ENCODE measurements at regions not wholly inside any gene's neighbourhood (a gene's known extent, or its start where the extent isn't known, plus 50 kb on each side); places are given as distances from the start of the nearest gene placed in this dataset.
"Not testable (repeated sequence)": the region's sequence is repeated elsewhere in the genome, so short reads cannot be mapped to it uniquely, and the experiment has no call there.

- DNase-seq (ENCODE audit: low spot score), result no peak
Measured at GRCh38 chr2:192469612-192470011, 274.9 kb upstream of the TMEFF2 start.

GRCh38 chr2:192467953-192468660 lies 273.4 kb upstream of the TMEFF2 start:
- no peak for DNase-seq (ENCODE audit: low spot score)

GRCh38 chr2:192465141-192465540 lies 270.4 kb upstream of the TMEFF2 start:
- no peak for DNase-seq (ENCODE audit: low spot score)

GRCh38 chr2:192459422-192459821 lies 264.7 kb upstream of the TMEFF2 start:
- no peak for DNase-seq (ENCODE audit: low spot score)

- no peak for DNase-seq (ENCODE audit: low spot score)
Measured at GRCh38 chr2:192448881-192449280, 254.1 kb upstream of the TMEFF2 start.

- DNase-seq (ENCODE audit: low spot score), result no peak
Measured at GRCh38 chr2:192444286-192444838, 249.6 kb upstream of the TMEFF2 start.

DNA sequence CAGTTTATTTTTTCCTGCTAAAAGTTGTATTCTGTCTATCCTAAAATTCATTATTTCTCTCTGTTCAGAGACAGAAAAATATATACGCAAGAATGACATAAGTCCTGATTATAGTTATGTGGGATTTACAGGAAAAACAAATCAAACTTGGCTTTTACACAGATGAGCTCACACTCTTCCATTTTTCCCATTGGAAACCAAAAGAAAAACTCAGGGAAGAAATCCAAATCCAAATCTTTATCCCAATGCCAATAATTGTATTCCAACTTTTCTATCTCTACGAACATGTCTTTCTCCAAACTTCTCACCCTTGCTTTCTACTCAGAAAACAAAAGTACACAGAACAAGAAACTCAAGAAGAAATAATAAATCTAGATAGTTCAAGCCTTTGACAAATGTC lies 249.1 kb upstream of the TMEFF2 start:
- DNase-seq (ENCODE audit: low spot score), result no peak

GRCh38 chr2:192438239-192438638 lies 243.5 kb upstream of the TMEFF2 start:
- DNase-seq (ENCODE audit: low spot score), result peak; percentile 12

GRCh38 chr2:192437653-192438052 lies 242.9 kb upstream of the TMEFF2 start:
- DNase-seq (ENCODE audit: low spot score), result no peak

- no peak for DNase-seq (ENCODE audit: low spot score)
Measured at GRCh38 chr2:192424243-192424642, 229.5 kb upstream of the TMEFF2 start.

DNA sequence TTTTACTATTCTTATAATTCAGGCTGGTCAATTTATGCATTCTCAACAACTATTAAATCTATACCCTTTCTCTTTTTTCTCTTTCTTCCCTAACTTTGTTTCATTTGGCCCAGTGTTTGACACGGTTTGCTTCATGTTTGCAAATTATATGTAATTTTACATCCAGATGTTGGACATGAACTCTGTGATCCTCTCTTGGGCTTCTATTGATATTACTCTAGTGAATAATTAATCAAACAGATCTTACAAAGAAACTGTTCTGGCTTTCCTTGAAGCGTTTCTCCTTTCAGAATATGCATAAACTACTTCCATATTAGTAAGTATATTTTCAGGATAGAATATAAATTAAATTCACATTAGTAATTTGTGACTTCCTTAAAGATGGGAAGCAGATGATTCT lies 225.1 kb upstream of the TMEFF2 start:
- DNase-seq (ENCODE audit: low spot score), result no peak

- DNase-seq (ENCODE audit: low spot score), result no peak
Measured at GRCh38 chr2:192416060-192416459, 221.3 kb upstream of the TMEFF2 start.

GRCh38 chr2:192414794-192415193 lies 220.1 kb upstream of the TMEFF2 start:
- no peak for DNase-seq (ENCODE audit: low spot score)

- DNase-seq (ENCODE audit: low spot score), result no peak
Measured at GRCh38 chr2:192413812-192414681, 219.3 kb upstream of the TMEFF2 start.

DNA sequence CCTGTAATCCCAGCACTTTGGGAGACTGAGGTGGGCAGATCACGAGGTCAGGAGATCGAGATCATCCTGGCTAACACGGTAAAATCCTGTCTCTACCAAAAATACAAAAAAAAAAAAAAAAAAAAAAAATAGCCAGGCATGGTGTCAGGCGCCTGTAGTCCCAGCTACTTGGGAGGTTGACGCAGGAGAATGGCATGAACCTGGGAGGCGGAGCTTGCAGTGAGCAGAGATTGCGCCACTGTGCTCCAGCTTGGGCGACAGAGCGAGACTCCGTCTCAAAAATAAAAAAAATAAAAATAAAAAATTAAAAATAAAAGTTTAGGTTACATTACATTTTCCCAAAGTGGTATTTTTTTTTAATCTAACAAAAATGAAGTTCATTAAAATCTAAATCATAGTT lies 218.1 kb upstream of the TMEFF2 start:
- not testable (repeated sequence) for DNase-seq (ENCODE audit: low spot score)

- no peak for DNase-seq (ENCODE audit: low spot score)
Measured at GRCh38 chr2:192412394-192412793, 217.7 kb upstream of the TMEFF2 start.

DNA sequence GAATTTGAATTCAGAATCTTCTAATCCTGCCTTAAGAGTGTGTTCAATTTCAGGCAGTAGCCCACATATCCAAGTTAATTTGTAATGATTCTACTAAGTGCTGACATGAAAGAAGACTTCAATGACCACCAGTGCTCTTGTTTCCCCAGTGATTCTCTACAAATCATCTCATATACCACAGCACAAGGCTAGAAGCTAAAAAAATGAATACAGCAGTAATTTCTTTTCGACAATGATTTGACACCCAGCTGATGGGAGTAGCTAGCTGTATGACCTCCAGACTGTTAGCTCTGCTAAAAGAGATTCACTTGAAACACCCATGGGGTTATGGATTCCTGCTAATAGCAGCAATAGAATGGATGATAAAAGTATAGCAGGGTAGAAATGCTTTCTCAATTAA lies 217.0 kb upstream of the TMEFF2 start:
- no peak for DNase-seq (ENCODE audit: low spot score)

DNA sequence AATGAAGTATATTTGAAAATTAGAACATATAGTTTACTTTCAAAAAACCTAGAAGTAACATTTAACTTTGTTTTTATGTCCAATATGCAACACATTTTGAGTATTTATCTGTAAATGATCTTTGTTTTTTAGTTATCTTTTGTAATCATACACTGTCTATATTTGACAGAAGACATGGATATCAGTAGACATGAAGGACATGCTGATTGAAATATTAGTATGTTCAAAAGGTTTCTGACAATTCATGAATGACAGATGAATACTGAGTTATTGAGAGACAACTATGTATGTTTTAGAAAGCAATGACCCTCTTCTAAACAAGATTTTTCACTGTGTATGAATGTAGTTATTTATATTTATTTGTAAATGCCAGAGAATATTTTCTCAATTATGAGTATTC lies 215.6 kb upstream of the TMEFF2 start:
- no peak for DNase-seq (ENCODE audit: low spot score)

DNA sequence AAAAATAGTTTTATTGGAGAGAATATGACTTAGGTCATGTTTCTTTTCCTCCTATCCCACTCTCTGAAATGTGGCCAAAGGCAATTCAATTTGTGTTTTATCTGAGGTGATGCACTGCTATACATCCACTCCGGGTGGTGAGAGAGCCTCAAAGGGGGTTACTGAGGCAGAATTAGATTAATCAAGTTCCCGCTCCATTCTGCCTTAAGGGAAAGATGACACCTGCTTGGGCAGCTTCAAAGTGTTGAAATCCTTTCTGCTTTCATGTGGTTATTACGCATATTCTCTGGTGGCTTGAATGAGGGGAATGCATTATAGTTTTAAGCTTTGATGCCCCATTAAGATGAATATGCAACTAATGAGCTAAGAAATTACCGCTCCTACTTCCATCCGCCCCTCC lies 213.0 kb upstream of the TMEFF2 start:
- DNase-seq (ENCODE audit: low spot score), result no peak

- no peak for DNase-seq (ENCODE audit: low spot score)
Measured at GRCh38 chr2:192398236-192398635, 203.5 kb upstream of the TMEFF2 start.

GRCh38 chr2:192394605-192395004 lies 199.9 kb upstream of the TMEFF2 start:
- DNase-seq (ENCODE audit: low spot score), result no peak

DNA sequence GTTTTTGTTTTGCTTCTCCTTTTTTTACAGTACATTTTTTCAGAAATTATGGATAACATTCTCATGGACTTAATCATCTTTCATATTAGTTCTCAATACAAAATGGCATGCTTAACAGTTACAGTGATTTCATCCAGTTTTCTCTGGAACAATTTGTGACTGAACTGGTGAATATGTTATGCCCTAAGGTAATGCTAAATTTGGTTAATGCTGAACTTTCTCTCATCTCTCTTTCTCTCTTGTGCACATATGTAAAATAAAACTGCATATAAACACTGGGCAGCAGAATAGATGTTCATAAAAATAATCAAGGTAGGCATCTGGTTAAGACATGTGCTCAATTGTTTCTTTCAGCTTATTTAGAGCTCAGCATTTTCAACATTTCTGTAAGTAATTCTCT lies 196.3 kb upstream of the TMEFF2 start:
- no peak for DNase-seq (ENCODE audit: low spot score)

- DNase-seq (ENCODE audit: low spot score), result no peak
Measured at GRCh38 chr2:192390401-192390800, 195.7 kb upstream of the TMEFF2 start.
